HEK293T (cell line): ENCODE measurements at regions not wholly inside any gene's neighbourhood (a gene's known extent, or its start where the extent isn't known, plus 50 kb on each side); places are given as distances from the start of the nearest gene placed in this dataset.
"Not testable (repeated sequence)": the region's sequence is repeated elsewhere in the genome, so short reads cannot be mapped to it uniquely, and the experiment has no call there.

Experiments used
- ELF4 ChIP-seq: fragments of 450-650 bp; IDR thresholded peaks from 2 replicates; pipeline ENCODE4 v1.6.1; 2017; ENCODE audit warnings: antibody characterized with exemption
- FOXK2 ChIP-seq: fragments of 450-650 bp; IDR thresholded peaks from 2 replicates; pipeline ENCODE4 v1.6.1; 2016; ENCODE audit warnings: mild to moderate bottlenecking
- NFRKB ChIP-seq: fragments of 450-650 bp; IDR thresholded peaks from 2 replicates; pipeline ENCODE4 v1.6.1; 2016; ENCODE audit warnings: mild to moderate bottlenecking, moderate library complexity
- SP1 ChIP-seq: fragments of 450-650 bp; IDR thresholded peaks from 2 replicates; pipeline ENCODE4 v1.6.1; 2017
- TARDBP ChIP-seq: fragments of 450-650 bp; IDR thresholded peaks from 2 replicates; pipeline ENCODE4 v1.6.1; 2016

GRCh38 chr2:111551428-111551827, 332.6 kb downstream of the ANAPC1 start:
- not testable (repeated sequence) for TF ChIP-seq SP1, NFRKB, FOXK2, ELF4, TARDBP
